ENCODE measurements at regions not wholly inside any gene's neighbourhood (a gene's known extent, or its start where the extent isn't known, plus 50 kb on each side); places are given as distances from the start of the nearest gene placed in this dataset.
"Not testable (repeated sequence)": the region's sequence is repeated elsewhere in the genome, so short reads cannot be mapped to it uniquely, and the experiment has no call there.

DNA sequence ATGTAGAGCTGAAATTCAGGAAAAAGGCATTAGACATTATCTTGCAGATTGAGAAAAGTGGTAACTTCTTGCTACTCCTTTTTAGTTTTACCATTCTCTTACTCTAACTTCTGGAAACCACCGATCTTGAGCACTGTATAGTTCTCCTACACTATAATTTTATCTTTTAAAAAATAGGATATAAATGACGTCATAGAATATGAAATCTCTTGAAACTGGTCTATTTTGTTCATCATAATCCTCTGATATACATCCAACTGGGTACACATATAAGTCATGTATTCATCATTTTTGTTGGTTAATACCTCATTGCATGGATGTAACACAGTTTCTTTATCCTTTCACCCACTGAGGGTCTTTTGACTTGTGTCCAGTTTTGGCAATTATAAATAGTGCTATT lies 629.9 kb upstream of the PRR20A start:
- Histone ChIP-seq H3F3A (ENCODE audit: control insufficient read depth, insufficient read depth) (no peaks in the 10 kb centered on the region), H3K27ac (ENCODE audit: low read depth, low read length) (no peak overlapping the region), H4K20me1 (ENCODE audit: control insufficient read depth, insufficient read depth, low read depth, low read length) (no peaks in the 10 kb centered on the region), H3K36me3 (ENCODE audit: control insufficient read depth, low read length) (no peaks in the 10 kb centered on the region), H3K9me2 (replicated peaks; ENCODE audit: control insufficient read depth, low read length) (no peaks in the 10 kb centered on the region), H3K4me3 (ENCODE audit: low read length) (no peak overlapping the region), H3K9me3 (ENCODE audit: control insufficient read depth, insufficient read depth, low read length) (no peaks in the 10 kb centered on the region), H3K79me2 (ENCODE audit: control insufficient read depth, low read length) (no peaks in the 10 kb centered on the region), H3K4me1 (ENCODE audit: control insufficient read depth, low read length) (no peaks in the 10 kb centered on the region), H3K27me3 (ENCODE audit: control insufficient read depth, low read length) (no peaks in the 10 kb centered on the region), H3K4me2 (ENCODE audit: low read length) (no peak overlapping the region)
- TF ChIP-seq, protein P1, sequence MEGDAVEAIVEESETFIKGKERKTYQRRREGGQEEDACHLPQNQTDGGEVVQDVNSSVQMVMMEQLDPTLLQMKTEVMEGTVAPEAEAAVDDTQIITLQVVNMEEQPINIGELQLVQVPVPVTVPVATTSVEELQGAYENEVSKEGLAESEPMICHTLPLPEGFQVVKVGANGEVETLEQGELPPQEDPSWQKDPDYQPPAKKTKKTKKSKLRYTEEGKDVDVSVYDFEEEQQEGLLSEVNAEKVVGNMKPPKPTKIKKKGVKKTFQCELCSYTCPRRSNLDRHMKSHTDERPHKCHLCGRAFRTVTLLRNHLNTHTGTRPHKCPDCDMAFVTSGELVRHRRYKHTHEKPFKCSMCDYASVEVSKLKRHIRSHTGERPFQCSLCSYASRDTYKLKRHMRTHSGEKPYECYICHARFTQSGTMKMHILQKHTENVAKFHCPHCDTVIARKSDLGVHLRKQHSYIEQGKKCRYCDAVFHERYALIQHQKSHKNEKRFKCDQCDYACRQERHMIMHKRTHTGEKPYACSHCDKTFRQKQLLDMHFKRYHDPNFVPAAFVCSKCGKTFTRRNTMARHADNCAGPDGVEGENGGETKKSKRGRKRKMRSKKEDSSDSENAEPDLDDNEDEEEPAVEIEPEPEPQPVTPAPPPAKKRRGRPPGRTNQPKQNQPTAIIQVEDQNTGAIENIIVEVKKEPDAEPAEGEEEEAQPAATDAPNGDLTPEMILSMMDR (IDR thresholded peaks at IDR 0.05; ENCODE audit: low read depth, low read length, poor library complexity, severe bottlenecking), result no peak

DNA sequence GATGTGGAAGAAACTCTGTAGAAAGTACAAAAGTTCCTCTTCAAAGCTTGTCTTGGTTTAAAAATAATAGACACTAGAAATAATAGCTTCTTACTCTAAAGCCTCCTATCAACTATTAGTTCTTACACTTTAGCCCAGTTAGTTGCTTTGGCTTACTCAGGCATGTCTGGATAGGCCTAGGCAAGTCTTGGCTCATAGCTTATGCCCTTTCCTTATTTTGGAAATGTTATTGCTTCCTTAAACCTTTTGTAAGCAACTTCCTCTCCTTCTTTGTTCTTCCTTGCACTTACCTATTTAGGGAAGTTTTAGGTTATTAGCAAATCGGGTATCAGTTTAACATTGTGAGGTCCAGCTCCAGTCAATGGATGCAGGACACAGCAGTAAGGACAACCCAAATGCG lies 628.4 kb upstream of the PRR20A start:
- H4K20me1 ChIP-seq (ENCODE audit: control insufficient read depth, insufficient read depth, low read depth, low read length); H3K4me3 ChIP-seq (ENCODE audit: low read length); H3K27ac ChIP-seq (ENCODE audit: low read depth, low read length); H3K79me2 ChIP-seq (ENCODE audit: control insufficient read depth, low read length); H3K9me2 ChIP-seq (replicated peaks; ENCODE audit: control insufficient read depth, low read length); H3K36me3 ChIP-seq (ENCODE audit: control insufficient read depth, low read length); H3K4me2 ChIP-seq (ENCODE audit: low read length); H3K27me3 ChIP-seq (ENCODE audit: control insufficient read depth, low read length); H3K4me1 ChIP-seq (ENCODE audit: control insufficient read depth, low read length); H3F3A ChIP-seq (ENCODE audit: control insufficient read depth, insufficient read depth); H3K9me3 ChIP-seq (ENCODE audit: control insufficient read depth, insufficient read depth, low read length): not testable (repeated sequence)

DNA sequence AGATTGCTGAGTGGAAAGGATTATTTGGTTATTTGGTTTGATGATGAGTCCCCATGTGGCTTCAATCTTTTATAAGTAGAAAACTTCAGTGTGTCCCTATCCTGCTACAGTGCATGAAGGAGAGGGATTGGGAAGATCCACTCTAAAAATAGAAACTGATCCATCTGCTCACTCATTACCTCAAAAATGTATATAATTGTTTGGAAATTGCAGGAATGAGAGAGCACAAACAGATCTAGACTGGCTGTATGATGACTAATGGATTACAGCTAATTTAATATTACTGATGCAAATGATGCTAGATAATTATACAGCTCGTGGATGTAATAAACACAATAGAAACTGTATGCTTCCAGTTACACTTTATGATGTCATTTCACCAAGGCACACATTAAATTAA lies 625.3 kb upstream of the PRR20A start:
- no peaks in the 10 kb centered on the region for H3K9me2 ChIP-seq (replicated peaks; ENCODE audit: control insufficient read depth, low read length)

DNA sequence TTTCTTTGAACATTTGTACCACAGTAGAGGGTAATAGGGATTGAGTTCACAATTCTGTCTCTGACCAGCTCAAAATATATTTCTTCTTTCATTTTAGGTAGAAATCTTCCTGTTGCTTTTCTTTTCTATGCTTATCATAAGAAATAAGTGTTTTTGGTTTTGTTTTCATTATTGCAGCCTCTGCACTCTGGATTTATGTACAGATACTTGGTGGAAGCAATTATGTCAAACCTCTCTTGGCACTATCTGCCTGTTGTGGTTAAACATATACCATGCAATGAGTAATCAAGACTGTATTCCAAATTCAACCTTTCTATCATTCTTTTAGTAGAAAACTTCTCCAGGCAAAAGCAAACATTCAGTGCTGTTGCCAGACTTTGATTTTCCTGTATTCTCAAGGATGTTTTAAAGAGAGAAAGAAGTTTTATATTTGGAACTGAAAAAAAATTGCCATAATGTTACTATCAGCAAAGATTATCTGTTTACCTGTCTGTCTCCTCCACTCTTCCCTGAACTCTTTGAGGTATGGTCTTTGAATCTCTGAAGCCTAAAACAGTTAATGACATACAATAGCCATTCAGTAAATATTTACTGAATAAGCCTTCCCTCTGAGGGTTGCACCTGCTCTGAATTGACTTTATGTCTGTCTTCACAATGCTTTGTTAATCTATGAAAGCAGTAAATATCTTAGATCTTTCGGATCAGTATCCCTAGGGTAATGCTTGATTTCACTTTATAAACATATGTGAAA lies 612.5 kb upstream of the PRR20A start:
- no peaks in the 10 kb centered on the region for H3K27me3 ChIP-seq (ENCODE audit: control insufficient read depth, low read length)
- no peak overlapping the region for H3K4me2 ChIP-seq (ENCODE audit: low read length)
- TF ChIP-seq, protein P1 (IDR thresholded peaks at IDR 0.05; ENCODE audit: low read depth, low read length, poor library complexity, severe bottlenecking), result no peak
- TF ChIP-seq EZH2phosphoT487 (IDR thresholded peaks at IDR 0.05; ENCODE audit: borderline replicate concordance, low read length), result no peak
- no peaks in the 10 kb centered on the region for H3K79me2 ChIP-seq (ENCODE audit: control insufficient read depth, low read length)
- no peak overlapping the region for H3K27ac ChIP-seq (ENCODE audit: low read depth, low read length)
- no peaks in the 10 kb centered on the region for H3K9me2 ChIP-seq (replicated peaks; ENCODE audit: control insufficient read depth, low read length)
- no peak overlapping the region for H3K4me3 ChIP-seq (ENCODE audit: low read length)
- H3K36me3 ChIP-seq (ENCODE audit: control insufficient read depth, low read length), result no peaks in the 10 kb centered on the region
- H4K20me1 ChIP-seq (ENCODE audit: control insufficient read depth, insufficient read depth, low read depth, low read length), result no peaks in the 10 kb centered on the region
- no peaks in the 10 kb centered on the region for H3F3A ChIP-seq (ENCODE audit: control insufficient read depth, insufficient read depth)
- no peaks in the 10 kb centered on the region; the same call in 1 of the 2 replicates for H3K9me3 ChIP-seq (ENCODE audit: control insufficient read depth, insufficient read depth, low read length)
- no peaks in the 10 kb centered on the region for H3K4me1 ChIP-seq (ENCODE audit: control insufficient read depth, low read length)

More for the DNA sequence above, 625.3 kb upstream of the PRR20A start:
- Histone ChIP-seq H3F3A (ENCODE audit: control insufficient read depth, insufficient read depth) (no peaks in the 10 kb centered on the region), H3K4me1 (ENCODE audit: control insufficient read depth, low read length) (no peaks in the 10 kb centered on the region), H3K9me3 (ENCODE audit: control insufficient read depth, insufficient read depth, low read length) (no peaks in the 10 kb centered on the region), H3K4me3 (ENCODE audit: low read length) (no peak overlapping the region), H3K79me2 (ENCODE audit: control insufficient read depth, low read length) (no peaks in the 10 kb centered on the region), H3K36me3 (ENCODE audit: control insufficient read depth, low read length) (no peaks in the 10 kb centered on the region), H4K20me1 (ENCODE audit: control insufficient read depth, insufficient read depth, low read depth, low read length) (no peaks in the 10 kb centered on the region), H3K27me3 (ENCODE audit: control insufficient read depth, low read length) (no peaks in the 10 kb centered on the region), H3K4me2 (ENCODE audit: low read length) (no peak overlapping the region), H3K27ac (ENCODE audit: low read depth, low read length) (no peak overlapping the region)
- TF ChIP-seq, protein P1 (IDR thresholded peaks at IDR 0.05; ENCODE audit: low read depth, low read length, poor library complexity, severe bottlenecking), result no peak
- TF ChIP-seq EZH2phosphoT487 (IDR thresholded peaks at IDR 0.05; ENCODE audit: borderline replicate concordance, low read length), result no peak
